Ishikawa (cell line): ENCODE measurements at regions not wholly inside any gene's neighbourhood (a gene's known extent, or its start where the extent isn't known, plus 50 kb on each side); places are given as distances from the start of the nearest gene placed in this dataset.

Experiments used
- CREB1 ChIP-seq: IDR thresholded peaks from 2 replicates; pipeline ENCODE4 v1.6.1; 2012; ENCODE audit warnings: low read depth
- EP300 ChIP-seq: IDR thresholded peaks from 2 replicates; pipeline ENCODE4 v1.6.1; 2012; ENCODE audit warnings: borderline replicate concordance
- TAF1 ChIP-seq: IDR thresholded peaks from 2 replicates; pipeline ENCODE4 v1.6.1; 2012; ENCODE audit warnings: low read depth, mild to moderate bottlenecking
- TCF12 ChIP-seq: IDR thresholded peaks from 2 replicates; pipeline ENCODE4 v1.6.1; 2012; ENCODE audit warnings: low read depth
- YY1 ChIP-seq: IDR thresholded peaks from 2 replicates; pipeline ENCODE4 v1.6.1; 2012; ENCODE audit warnings: low read depth
- ZBTB7A ChIP-seq: IDR thresholded peaks from 2 replicates; pipeline ENCODE4 v1.6.1; 2012; ENCODE audit warnings: low read depth
- TF ChIP-seq, protein P1 (sequence below): IDR thresholded peaks from 2 replicates; pipeline ENCODE4 v1.6.1; 2012

DNA sequence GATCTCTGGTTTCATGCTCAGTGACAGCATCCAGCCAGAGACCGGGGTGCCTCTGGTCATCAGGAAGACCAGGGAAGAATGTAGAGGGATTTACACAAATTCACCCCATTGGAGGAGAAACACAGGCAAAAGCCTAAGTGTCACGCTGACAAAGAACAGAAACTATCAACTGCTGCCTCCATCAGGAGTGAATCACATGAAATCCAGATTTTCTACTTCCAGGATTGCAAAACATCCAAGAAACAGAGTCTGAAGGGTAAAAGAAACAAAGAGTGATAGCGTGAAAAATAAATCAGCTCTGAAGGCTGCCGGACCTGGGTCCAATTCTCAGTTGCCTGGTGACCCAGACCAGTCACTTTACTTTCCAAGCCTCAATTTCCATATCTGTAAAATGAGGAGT is 136.1 kb upstream of the MAP1LC3B2 start:
- TF ChIP-seq TAF1 (no peak), YY1 (no peak), CREB1 (no peak), EP300 (no peak), TCF12 (no peak), ZBTB7A (no peak)
- TF ChIP-seq, protein P1, sequence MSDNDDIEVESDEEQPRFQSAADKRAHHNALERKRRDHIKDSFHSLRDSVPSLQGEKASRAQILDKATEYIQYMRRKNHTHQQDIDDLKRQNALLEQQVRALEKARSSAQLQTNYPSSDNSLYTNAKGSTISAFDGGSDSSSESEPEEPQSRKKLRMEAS: no peak
